HG03469 (cell line): ENCODE measurements at regions not wholly inside any gene's neighbourhood (a gene's known extent, or its start where the extent isn't known, plus 50 kb on each side); places are given as distances from the start of the nearest gene placed in this dataset.

Source experiments
- ATAC-seq: cut with Tn5 transposase; IDR thresholded peaks from one replicate; pipeline ENCODE4 v1.9.1; 2021; ENCODE audit warnings: mild to moderate bottlenecking, moderate library complexity, moderate number of reproducible peaks; ENCODE audit not compliant: unreplicated experiment

- ATAC-seq: no peak
These were observed 183.9 kb downstream of the CXCL12 start for GRCh38 chr10:44201011-44201410.

DNA sequence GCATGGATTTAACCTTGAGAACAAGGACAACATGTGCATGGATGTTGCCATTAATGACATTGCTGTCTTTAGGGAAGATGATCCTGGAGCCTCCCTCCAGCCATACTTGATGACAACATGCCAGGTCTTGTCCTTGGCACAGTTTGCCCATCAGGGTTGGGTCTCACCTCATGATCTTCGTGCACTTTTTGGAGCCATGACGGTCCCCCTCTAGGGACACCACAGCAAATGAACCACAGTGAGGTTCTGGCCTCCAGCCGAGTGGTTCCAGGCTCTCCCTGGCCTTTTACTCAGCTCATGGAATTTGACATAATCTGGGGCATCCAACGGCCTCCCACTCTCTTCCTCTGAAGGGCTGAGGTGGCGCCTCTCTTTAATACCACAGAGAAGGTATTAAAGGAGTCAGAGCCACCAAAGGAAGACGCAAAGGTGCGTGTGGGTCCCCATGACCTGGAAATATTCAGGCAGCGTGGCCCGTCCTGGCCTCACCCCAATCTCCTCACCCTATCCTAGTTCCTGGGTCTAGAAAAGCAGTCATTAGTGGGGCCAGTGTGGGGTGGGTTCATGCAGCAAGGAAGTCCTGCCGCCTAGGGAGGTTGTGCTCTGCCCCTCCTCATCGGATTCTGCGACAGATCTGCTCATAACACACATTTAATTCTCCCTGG lies 184.8 kb downstream of the CXCL12 start:
- no peak for ATAC-seq

GRCh38 chr10:44199267-44199666 lies 185.6 kb downstream of the CXCL12 start:
- no peak for ATAC-seq

DNA sequence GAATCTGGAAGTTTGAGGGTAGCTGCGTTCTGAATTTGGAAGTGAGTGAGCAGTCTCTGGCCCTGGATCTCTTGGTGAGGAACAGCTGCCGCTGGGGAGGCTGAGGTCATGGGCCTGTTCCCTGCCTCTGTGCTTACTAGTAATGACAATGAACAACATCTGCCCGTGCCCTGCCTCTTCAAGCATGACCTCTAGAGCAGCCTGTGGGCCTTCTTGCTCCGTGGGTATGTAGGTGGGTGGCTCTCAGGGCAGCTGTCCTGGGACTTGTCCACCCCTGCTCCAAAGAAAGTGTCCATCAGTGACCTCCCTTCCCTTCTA lies 186.2 kb downstream of the CXCL12 start:
- ATAC-seq: no peak

DNA sequence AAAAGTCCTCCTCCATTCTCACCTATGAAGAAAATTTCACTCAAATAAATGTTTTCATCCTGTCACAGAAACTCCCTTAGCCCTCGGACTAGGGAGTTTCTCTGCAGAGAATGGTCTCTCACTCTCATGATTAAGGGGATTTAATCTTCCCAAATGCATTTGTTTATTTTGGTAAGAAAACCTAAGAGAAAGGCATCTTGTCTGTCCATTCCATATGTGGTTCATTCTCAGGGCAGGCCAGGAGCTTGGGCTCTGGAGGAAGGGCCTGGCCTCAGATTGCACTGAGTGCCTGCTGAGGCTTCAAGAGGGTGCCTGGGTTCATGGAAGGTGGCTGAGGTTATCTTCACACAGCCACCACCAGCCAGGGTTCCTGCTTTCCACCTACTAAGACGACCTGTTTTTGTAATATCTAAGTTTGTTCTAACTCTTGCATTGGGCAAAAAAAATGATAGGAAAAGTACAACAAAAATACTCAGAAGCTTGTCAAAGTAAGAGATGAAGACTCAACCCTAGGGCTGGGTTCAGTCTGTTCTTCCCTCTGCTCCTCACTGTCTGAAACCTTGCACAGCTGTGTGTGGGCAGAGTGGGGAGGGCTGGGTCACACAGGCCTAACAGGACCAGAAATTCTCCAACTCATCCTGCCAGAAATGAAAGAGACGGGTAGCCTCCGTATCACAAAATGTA lies 186.7 kb downstream of the CXCL12 start:
- ATAC-seq: no peak

DNA sequence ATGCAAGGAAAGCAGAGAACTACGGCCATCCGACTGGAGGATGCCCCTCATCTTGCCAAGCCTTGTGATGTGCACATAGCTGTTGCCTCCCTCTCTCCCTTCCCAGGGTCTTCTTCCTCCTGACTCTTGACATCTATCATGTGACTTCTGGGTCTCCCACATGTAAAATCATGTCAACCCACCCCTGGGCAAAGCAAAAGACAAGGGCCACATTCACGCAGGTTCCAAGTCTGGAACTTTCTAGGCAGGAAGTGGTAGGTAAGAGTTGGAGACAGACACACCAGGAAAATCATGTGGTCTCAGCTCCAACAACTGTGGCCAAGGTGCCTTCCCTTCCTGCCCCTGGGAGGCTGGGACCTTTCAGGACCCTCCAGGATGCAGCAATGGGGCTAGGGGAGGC lies 187.3 kb downstream of the CXCL12 start:
- no peak for ATAC-seq

- no peak for ATAC-seq
These were observed 188.6 kb downstream of the CXCL12 start for GRCh38 chr10:44196336-44196735.

- ATAC-seq: no peak
These were observed 188.9 kb downstream of the CXCL12 start for GRCh38 chr10:44196008-44196320.

- no peak for ATAC-seq
These were observed 189.5 kb downstream of the CXCL12 start for GRCh38 chr10:44195112-44196007.

DNA sequence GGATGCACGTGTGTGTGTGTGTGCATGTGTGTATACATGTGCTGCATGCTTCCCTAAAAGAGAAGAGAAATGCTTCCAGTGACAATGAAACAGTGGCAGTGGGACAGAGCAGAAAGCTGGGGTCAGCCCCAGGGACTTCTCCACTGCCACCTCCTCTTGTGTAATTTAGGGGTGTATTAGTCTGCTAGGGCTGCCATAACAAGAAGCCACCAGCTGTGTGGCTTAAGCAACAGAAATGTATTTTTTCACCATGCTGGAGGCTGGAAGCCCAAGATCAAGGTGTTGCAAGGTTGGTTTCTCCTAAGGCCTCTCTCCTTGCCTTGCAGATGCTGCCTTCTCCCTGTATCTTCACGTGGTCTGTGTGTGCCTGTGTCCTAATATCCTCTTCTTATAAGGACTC lies 190.5 kb downstream of the CXCL12 start:
- ATAC-seq: no peak

GRCh38 chr10:44193567-44194220 lies 191.2 kb downstream of the CXCL12 start:
- ATAC-seq: no peak

GRCh38 chr10:44193166-44193565 lies 191.7 kb downstream of the CXCL12 start:
- no peak for ATAC-seq

GRCh38 chr10:44192435-44192834 lies 192.5 kb downstream of the CXCL12 start:
- ATAC-seq: no peak

DNA sequence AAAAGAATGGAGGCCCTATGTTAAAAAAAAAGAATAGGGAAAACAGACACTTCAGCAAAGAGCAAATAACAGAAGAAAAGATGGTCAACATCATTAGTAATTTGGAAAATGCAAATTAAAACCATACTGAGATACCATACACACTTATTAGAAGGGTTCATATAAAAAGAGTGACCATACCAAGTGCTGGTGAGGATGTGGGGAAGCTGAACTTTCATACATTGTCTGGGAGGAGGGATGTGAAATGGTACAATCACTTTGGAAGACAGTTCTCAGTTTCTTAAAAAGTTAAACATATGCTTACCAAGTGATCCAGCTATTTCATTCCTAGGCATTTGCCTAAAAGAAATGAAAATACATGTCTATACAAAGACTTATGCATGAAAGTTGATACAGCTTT lies 194.4 kb downstream of the CXCL12 start:
- no peak for ATAC-seq

GRCh38 chr10:44186821-44187220 lies 198.1 kb downstream of the CXCL12 start:
- no peak for ATAC-seq

DNA sequence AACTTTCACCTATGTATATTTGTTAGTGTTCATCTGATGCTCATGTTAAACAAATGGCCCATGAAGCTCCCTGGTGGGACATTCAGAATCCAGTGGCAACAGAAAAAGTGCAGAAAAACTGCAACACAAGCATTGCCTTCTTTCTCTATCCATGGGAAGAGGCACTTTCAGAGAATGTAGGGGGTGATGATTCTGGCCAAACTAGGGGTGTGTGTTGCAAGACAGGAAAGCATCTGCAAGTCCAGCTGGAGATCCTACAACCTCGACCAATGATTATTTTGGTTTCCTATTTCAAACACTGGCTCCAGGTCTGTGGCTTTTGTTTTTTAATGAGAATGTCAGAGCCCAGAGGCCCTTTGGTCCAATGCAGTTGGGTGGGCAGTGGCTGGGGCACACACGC lies 198.7 kb downstream of the CXCL12 start:
- no peak for ATAC-seq

DNA sequence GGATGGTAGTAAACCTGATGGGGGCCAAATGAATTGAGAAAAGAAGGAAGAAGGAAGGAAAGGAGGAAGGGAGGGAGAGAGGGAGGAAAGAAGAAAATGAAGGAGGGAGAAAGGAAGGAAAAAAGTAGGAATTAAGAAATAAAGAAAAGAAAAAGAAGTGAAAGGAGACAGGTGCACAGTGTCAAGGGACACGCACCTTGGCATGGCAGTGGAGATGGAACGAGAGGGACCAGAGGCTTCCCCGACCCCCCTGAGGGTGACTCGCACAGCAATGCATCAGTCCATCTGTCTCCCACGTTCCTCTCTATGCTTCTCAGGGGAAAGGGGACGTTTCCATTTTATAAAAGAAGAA lies 199.6 kb downstream of the CXCL12 start:
- ATAC-seq: no peak

GRCh38 chr10:44184633-44185314 lies 200.1 kb downstream of the CXCL12 start:
- no peak for ATAC-seq

- ATAC-seq: no peak
These were observed 200.9 kb downstream of the CXCL12 start for GRCh38 chr10:44183667-44184632.

DNA sequence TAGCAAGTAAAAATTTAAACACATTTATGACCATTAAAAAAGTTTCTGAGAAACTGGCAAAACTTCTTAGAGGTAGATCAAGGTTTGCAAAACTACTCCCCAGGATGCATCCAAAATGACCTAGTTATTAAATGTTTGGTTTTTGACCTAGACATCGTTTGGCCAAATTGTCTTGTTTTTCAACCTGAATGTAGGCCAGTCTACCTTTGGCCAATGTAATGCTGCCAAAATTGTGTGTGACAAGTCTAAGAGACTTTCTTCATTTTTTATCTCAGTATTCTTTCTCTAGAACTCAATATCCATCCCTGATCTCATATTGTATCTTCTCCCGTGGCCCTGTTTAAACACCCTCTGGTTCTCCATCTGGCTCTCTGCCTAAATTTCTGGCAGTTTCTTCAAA lies 202.0 kb downstream of the CXCL12 start:
- ATAC-seq: no peak
